Liver (tissue), 8 donors: ENCODE measurements at regions not wholly inside any gene's neighbourhood (a gene's known extent, or its start where the extent isn't known, plus 50 kb on each side); places are given as distances from the start of the nearest gene placed in this dataset.

ENCODE experiments used
- DNase-seq: peaks from one replicate; pipeline ENCODE4 v3.0.0-alpha.2; 2017; ENCODE audit warnings: low spot score
- H3K27ac ChIP-seq, 2 donors: one replicate each; pipeline ENCODE4 v1.7.0; 2013; ENCODE audit warnings: inconsistent platforms in 2 of 2, low read length in 2 of 2, control low read depth in 1 of 2, low read depth in 1 of 2, mild to moderate bottlenecking in 1 of 2
- H3K27me3 ChIP-seq, 4 donors: one replicate each; pipeline versions ENCODE4 v1.6.1 to v1.7.0; 2013; ENCODE audit warnings: low read length in 3 of 4, inconsistent platforms in 1 of 4, mild to moderate bottlenecking in 1 of 4, moderate library complexity in 1 of 4; ENCODE audit not compliant: control insufficient read depth in 4 of 4, insufficient read depth in 4 of 4
- H3K36me3 ChIP-seq, 4 donors: one replicate each; pipeline versions ENCODE4 v1.6.1 to v1.7.0; 2013; ENCODE audit warnings: low read length in 3 of 4, mild to moderate bottlenecking in 3 of 4, low read depth in 1 of 4, moderate library complexity in 1 of 4; ENCODE audit not compliant: control insufficient read depth in 4 of 4, insufficient read depth in 3 of 4
- H3K4me1 ChIP-seq, 4 donors: one replicate each; pipeline versions ENCODE4 v1.6.1 to v1.7.0; 2013; ENCODE audit warnings: low read length in 3 of 4, mild to moderate bottlenecking in 3 of 4, moderate library complexity in 1 of 4; ENCODE audit not compliant: control insufficient read depth in 4 of 4, insufficient read depth in 4 of 4
- H3K4me3 ChIP-seq, 3 donors: one replicate each; pipeline versions ENCODE4 v1.6.1 to v1.7.0; 2013; ENCODE audit warnings: low read length in 3 of 3, control low read depth in 1 of 3, low read depth in 1 of 3, mild to moderate bottlenecking in 1 of 3
- H3K9ac ChIP-seq, 2 donors: one replicate each; pipeline ENCODE4 v1.7.0; 2013; ENCODE audit warnings: low read length in 2 of 2, mild to moderate bottlenecking in 2 of 2, moderate library complexity in 2 of 2, control low read depth in 1 of 2, low read depth in 1 of 2
- H3K9me3 ChIP-seq, 4 donors: one replicate each; pipeline versions ENCODE4 v1.6.1 to v1.7.0; 2013; ENCODE audit warnings: low read length in 3 of 4; ENCODE audit not compliant: control insufficient read depth in 4 of 4
- CTCF ChIP-seq: fragments of 150-350 bp; IDR thresholded peaks from 2 replicates; pipeline ENCODE4 v1.5.1; 2017; ENCODE audit warnings: improper control_type of control experiment, low read depth, low read length; ENCODE audit not compliant: missing input control
- EGR1 ChIP-seq, 2 donors: IDR thresholded peaks; 2 replicates each; pipeline ENCODE4 v1.6.1; 2016 to 2018; ENCODE audit warnings: antibody characterized with exemption in 2 of 2, low read depth in 2 of 2
- HNF4A ChIP-seq, 2 donors: conservative IDR thresholded peaks; 2 replicates each; pipeline ENCODE4 v1.6.1; 2016; ENCODE audit warnings: antibody characterized with exemption in 2 of 2, mild to moderate bottlenecking in 2 of 2
- RAD21 ChIP-seq, 2 donors: IDR thresholded peaks; 2 replicates each; pipeline ENCODE4 v1.6.1; 2016; ENCODE audit warnings: antibody characterized with exemption in 2 of 2, mild to moderate bottlenecking in 2 of 2
- REST ChIP-seq: IDR thresholded peaks from 2 replicates; pipeline ENCODE4 v1.6.1; 2016; ENCODE audit warnings: antibody characterized with exemption, mild to moderate bottlenecking
- RXRA ChIP-seq, 2 donors: IDR thresholded peaks; 2 replicates each; pipeline ENCODE4 v1.6.1; 2017 to 2018; ENCODE audit warnings: antibody characterized with exemption in 2 of 2, mild to moderate bottlenecking in 1 of 2
- ZBTB33 ChIP-seq: IDR thresholded peaks from 2 replicates; pipeline ENCODE4 v1.6.1; 2016; ENCODE audit warnings: antibody characterized with exemption
- WGBS: extraction: QIAGEN DNeasy Blood & Tissue Kit; methylation state at CpG from one replicate; pipeline ENCODE4 v1.1.7; 2013; 5-methylcytosine and 5-hydroxymethylcytosine counted together
- TF ChIP-seq, protein P1 (sequence below): IDR thresholded peaks from 2 replicates; pipeline ENCODE4 v1.6.1; 2016; ENCODE audit warnings: antibody characterized with exemption
- donor health status: healthy.
- donor health status: healthy.
- donor health status: healthy.
- donor health status: healthy.
- donor health status: healthy.

GRCh38 chr4:100891808-100892207, 374.0 kb upstream of the EMCN start:
- Histone ChIP-seq H3K36me3 (no peaks in the 10 kb centered on the region), H3K9ac (no peak overlapping the region), H3K27me3 (no peaks in the 10 kb centered on the region), H3K4me1 (peaks cover 0 to 12% (median 2%) of the 10 kb centered on the region in 4 donors), H3K4me3 (no peak overlapping the region), H3K9me3 (no peaks in the 10 kb centered on the region), H3K27ac (no peak overlapping the region)
- DNase-seq = no peak
- WGBS = 68% methylated on average over 2 of the region's 2 CpGs
- TF ChIP-seq HNF4A (conservative IDR thresholded peaks at IDR 0.05) (peak; percentile 32 to 42), RXRA (IDR thresholded peaks at IDR 0.05) (peak; percentile 54 to 80), RAD21 (IDR thresholded peaks at IDR 0.05) (peak in 1 of 2 donors; percentile 13)
- TF ChIP-seq, protein P1, sequence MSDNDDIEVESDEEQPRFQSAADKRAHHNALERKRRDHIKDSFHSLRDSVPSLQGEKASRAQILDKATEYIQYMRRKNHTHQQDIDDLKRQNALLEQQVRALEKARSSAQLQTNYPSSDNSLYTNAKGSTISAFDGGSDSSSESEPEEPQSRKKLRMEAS = no peak

- Histone ChIP-seq H3K4me1 (peaks cover 0 to 4% (median under 1%) of the 10 kb centered on the region in 4 donors), H3K4me3 (no peak overlapping the region), H3K27me3 (no peaks in the 10 kb centered on the region), H3K9ac (no peak overlapping the region), H3K36me3 (no peaks in the 10 kb centered on the region), H3K9me3 (no peaks in the 10 kb centered on the region), H3K27ac (no peak overlapping the region)
- TF ChIP-seq, protein P1 = no peak
- TF ChIP-seq CTCF (no peak), REST (no peak), ZBTB33 (no peak)
- no peak for DNase-seq
Measured at GRCh38 chr4:100889898-100890297, 372.1 kb upstream of the EMCN start.

DNA sequence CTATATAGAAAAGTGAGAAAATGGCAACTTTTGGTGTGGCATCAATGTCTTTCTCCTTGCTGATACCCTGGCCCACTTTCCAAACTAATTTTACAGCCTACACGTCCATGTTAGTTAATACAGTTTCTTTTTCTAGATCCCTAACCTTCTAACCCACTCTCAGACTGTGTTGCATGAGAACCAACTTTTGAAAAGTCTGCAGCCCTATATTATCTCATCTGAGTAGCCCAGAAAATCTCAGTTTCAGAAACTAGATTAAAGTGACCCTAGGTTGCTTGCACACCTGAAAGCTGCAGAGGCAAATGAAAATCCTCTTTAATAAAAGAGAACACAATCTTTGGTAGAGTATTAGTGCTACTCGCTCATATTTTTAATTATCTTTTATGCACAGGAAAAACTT, 371.6 kb upstream of the EMCN start:
- Histone ChIP-seq H3K9me3 (no peaks in the 10 kb centered on the region), H3K4me1 (peaks cover 0 to 4% (median under 1%) of the 10 kb centered on the region in 4 donors), H3K27me3 (no peaks in the 10 kb centered on the region), H3K27ac (no peak overlapping the region), H3K36me3 (no peaks in the 10 kb centered on the region), H3K9ac (no peak overlapping the region), H3K4me3 (no peak overlapping the region)
- no peak for DNase-seq
- 91% methylated on average over 2 of the region's 2 CpGs for WGBS
- TF ChIP-seq EGR1 (IDR thresholded peaks at IDR 0.05; ENCODE audit: low read depth in 2 of 2) (no peak), CTCF (no peak), REST (no peak), RXRA (IDR thresholded peaks at IDR 0.05) (no peak), ZBTB33 (no peak)
